B cell (primary cell): ENCODE measurements at regions not wholly inside any gene's neighbourhood (a gene's known extent, or its start where the extent isn't known, plus 50 kb on each side); places are given as distances from the start of the nearest gene placed in this dataset.

Experiments
- ATAC-seq: fragments of 200-7000 bp; cut with Tn5 transposase; one replicate; pipeline ENCODE4 v1.10.0; 2021; ENCODE audit warnings: low read depth, mild to moderate bottlenecking, moderate number of reproducible peaks, moderate library complexity
- CTCF ChIA-PET: fragments of 350-600 bp; sonication (Branson Sonifier 250); formaldehyde crosslinking; loops from one replicate; lab custom pipeline; 2021; ENCODE audit warnings: antibody characterized with exemption, inconsistent platforms; lab: Charles Lee
- POLR2A ChIA-PET: fragments of 350-600 bp; sonication (Branson Sonifier 250); formaldehyde crosslinking; loops from one replicate; lab custom pipeline; 2021; ENCODE audit warnings: antibody characterized with exemption; lab: Charles Lee
- DNase-seq: peaks from one replicate; pipeline ENCODE4 v3.0.0; 2013
- H2AFZ ChIP-seq: 2 replicates; pipeline ENCODE4 v1.6.1; 2012; ENCODE audit warnings: mild to moderate bottlenecking, low read depth, low read length; ENCODE audit not compliant: insufficient read depth, poor library complexity, severe bottlenecking
- H3K27ac ChIP-seq, 2 donors: 1 replicate in 1 of 2; 2 replicates in 1 of 2; pipeline ENCODE4 v1.5.1; 2012 to 2013; ENCODE audit warnings: low read length in 2 of 2, mild to moderate bottlenecking in 2 of 2, moderate library complexity in 1 of 2
- H3K27me3 ChIP-seq, 4 experiments: fragments of 200-600 bp in 1 of 4; sonication (generic) in 1 of 4; replicated peaks in 1 of 4; 1 replicate in 2 of 4; 2 replicates in 2 of 4; pipeline versions ENCODE4 v1.6.1 to v1.7.0; 2013 to 2016; ENCODE audit warnings: low read length in 3 of 4, mild to moderate bottlenecking in 2 of 4, mixed read lengths in 1 of 4, moderate library complexity in 1 of 4; ENCODE audit not compliant: insufficient read depth in 4 of 4, control insufficient read depth in 3 of 4; ENCODE audit errors: control extremely low read depth in 1 of 4
- H3K36me3 ChIP-seq, 2 experiments: replicated peaks in 1 of 2; 1 replicate in 1 of 2; 2 replicates in 1 of 2; pipeline versions ENCODE4 v1.6.1 to v1.7.1; 2013; ENCODE audit warnings: low read length in 1 of 2; ENCODE audit not compliant: insufficient read depth in 2 of 2, control insufficient read depth in 1 of 2; ENCODE audit errors: control extremely low read depth in 1 of 2, extremely low read depth in 1 of 2
- H3K4me1 ChIP-seq, 2 donors: fragments of 200-600 bp in 1 of 2; sonication (generic) in 1 of 2; 1 replicate in 1 of 2; 2 replicates in 1 of 2; pipeline versions ENCODE4 v1.5.1 to v1.6.1; 2013 to 2017; ENCODE audit warnings: low read length in 2 of 2; ENCODE audit not compliant: control insufficient read depth in 2 of 2, insufficient read depth in 2 of 2
- H3K4me2 ChIP-seq: replicated peaks from 2 replicates; pipeline ENCODE3; 2012; ENCODE audit warnings: mild to moderate bottlenecking, low read depth, low read length; ENCODE audit not compliant: poor library complexity, severe bottlenecking
- H3K4me3 ChIP-seq, 5 experiments: fragments of 200-600 bp in 1 of 5; sonication (generic) in 1 of 5; 1 replicate in 3 of 5; 2 replicates in 2 of 5; pipeline versions ENCODE4 v1.5.1 to v1.7.0; 2011 to 2016; ENCODE audit warnings: low read length in 4 of 5, mild to moderate bottlenecking in 4 of 5, low read depth in 2 of 5, control low read depth in 1 of 5, moderate library complexity in 1 of 5; ENCODE audit not compliant: insufficient read depth in 1 of 5; ENCODE audit errors: control extremely low read depth in 1 of 5, extremely low read depth in 1 of 5
- H3K79me2 ChIP-seq: fragments of 200-600 bp; sonication (generic); one replicate; pipeline ENCODE4 v1.6.0; 2016; ENCODE audit warnings: low read length; ENCODE audit not compliant: control insufficient read depth, insufficient read depth
- H3K9ac ChIP-seq: fragments of 200-600 bp; sonication (generic); 2 replicates; pipeline ENCODE4 v1.6.1; 2017; ENCODE audit warnings: mild to moderate bottlenecking, low read length, moderate library complexity
- H3K9me3 ChIP-seq, 3 donors: one replicate each; pipeline versions ENCODE4 v1.6.1 to v1.7.1; 2013; ENCODE audit warnings: low read length in 2 of 3; ENCODE audit not compliant: control insufficient read depth in 2 of 3, insufficient read depth in 1 of 3; ENCODE audit errors: control extremely low read depth in 1 of 3
- H4K20me1 ChIP-seq: 2 replicates; pipeline ENCODE4 v1.6.0; 2012; ENCODE audit warnings: mild to moderate bottlenecking, low read length; ENCODE audit not compliant: insufficient read depth, control insufficient read depth, poor library complexity, severe bottlenecking
- H3K27ac Mint-ChIP-seq: one replicate; pipeline ENCODE4 v1.8.0; 2021; ENCODE audit warnings: mixed read lengths
- H3K27me3 Mint-ChIP-seq: one replicate; pipeline ENCODE4 v1.8.0; 2021; ENCODE audit warnings: mixed read lengths
- H3K4me1 Mint-ChIP-seq: one replicate; pipeline ENCODE4 v1.8.0; 2021; ENCODE audit warnings: mixed read lengths
- H3K4me3 Mint-ChIP-seq: one replicate; pipeline ENCODE4 v1.8.0; 2021; ENCODE audit warnings: mixed read lengths
- H3K9me3 Mint-ChIP-seq: one replicate; pipeline ENCODE4 v1.8.0; 2022; ENCODE audit warnings: mixed read lengths; ENCODE audit not compliant: insufficient read depth
- EZH2 ChIP-seq: IDR thresholded peaks from 2 replicates; pipeline ENCODE4 v1.6.1; 2012; ENCODE audit warnings: borderline replicate concordance, low read depth, mild to moderate bottlenecking, moderate library complexity, low read length; ENCODE audit not compliant: insufficient read depth, poor library complexity, severe bottlenecking
- WGBS: methylation state at CpG from one replicate; pipeline ENCODE4 v1.1.5; 2013; ENCODE audit warnings: missing lambda C conversion rate; ENCODE audit not compliant: insufficient coverage; 5-methylcytosine and 5-hydroxymethylcytosine counted together
- intact Hi-C: fragments of 100-400 bp; cut with micrococcal nuclease; formaldehyde crosslinking; loops from one replicate; pipeline ENCODE4 v1.10.0; 2022
- TF ChIP-seq, protein P1 (sequence below): fragments of 200-600 bp; IDR thresholded peaks from one replicate; pipeline ENCODE4 v1.8.0; 2022; ENCODE audit warnings: antibody characterized with exemption, mild to moderate bottlenecking

- no peak for DNase-seq
- Mint-ChIP-seq H3K27me3 (no peaks in the 10 kb centered on the region), H3K9me3 (peaks cover 3% of the 10 kb centered on the region), H3K4me3 (no peak overlapping the region), H3K27ac (no peak overlapping the region), H3K4me1 (no peaks in the 10 kb centered on the region)
- no peaks in the 10 kb centered on the region for H3K79me2 ChIP-seq
- ATAC-seq = no peak
- H4K20me1 ChIP-seq = no peaks in the 10 kb centered on the region
- H3K4me3 ChIP-seq = no peak overlapping the region
- no peaks in the 10 kb centered on the region for H3K4me1 ChIP-seq
- no CpG with 5 or more reads among the region's 2 CpGs for WGBS
- CTCF ChIA-PET = no interaction called here
- no peak overlapping the region for H2AFZ ChIP-seq
- no peaks in the 10 kb centered on the region for H3K9me3 ChIP-seq
- no peak overlapping the region for H3K9ac ChIP-seq
- H3K36me3 ChIP-seq = no peaks in the 10 kb centered on the region
- intact Hi-C loops = no loop called here
- no peaks in the 10 kb centered on the region for H3K27me3 ChIP-seq
- no peak overlapping the region for H3K27ac ChIP-seq
- POLR2A ChIA-PET = no interaction called here
- H3K4me2 ChIP-seq = no peak overlapping the region
- TF ChIP-seq, protein P1, sequence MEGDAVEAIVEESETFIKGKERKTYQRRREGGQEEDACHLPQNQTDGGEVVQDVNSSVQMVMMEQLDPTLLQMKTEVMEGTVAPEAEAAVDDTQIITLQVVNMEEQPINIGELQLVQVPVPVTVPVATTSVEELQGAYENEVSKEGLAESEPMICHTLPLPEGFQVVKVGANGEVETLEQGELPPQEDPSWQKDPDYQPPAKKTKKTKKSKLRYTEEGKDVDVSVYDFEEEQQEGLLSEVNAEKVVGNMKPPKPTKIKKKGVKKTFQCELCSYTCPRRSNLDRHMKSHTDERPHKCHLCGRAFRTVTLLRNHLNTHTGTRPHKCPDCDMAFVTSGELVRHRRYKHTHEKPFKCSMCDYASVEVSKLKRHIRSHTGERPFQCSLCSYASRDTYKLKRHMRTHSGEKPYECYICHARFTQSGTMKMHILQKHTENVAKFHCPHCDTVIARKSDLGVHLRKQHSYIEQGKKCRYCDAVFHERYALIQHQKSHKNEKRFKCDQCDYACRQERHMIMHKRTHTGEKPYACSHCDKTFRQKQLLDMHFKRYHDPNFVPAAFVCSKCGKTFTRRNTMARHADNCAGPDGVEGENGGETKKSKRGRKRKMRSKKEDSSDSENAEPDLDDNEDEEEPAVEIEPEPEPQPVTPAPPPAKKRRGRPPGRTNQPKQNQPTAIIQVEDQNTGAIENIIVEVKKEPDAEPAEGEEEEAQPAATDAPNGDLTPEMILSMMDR = no peak
- no peak for TF ChIP-seq EZH2
Observed at GRCh38 chr14:38330275-38330674, 74.4 kb upstream of the CLEC14A start.

GRCh38 chr14:38329246-38329645, 73.4 kb upstream of the CLEC14A start:
- ATAC-seq (no peak), DNase-seq (no peak)
- Histone ChIP-seq H3K4me3 (no peak overlapping the region), H3K9me3 (no peaks in the 10 kb centered on the region), H3K79me2 (no peaks in the 10 kb centered on the region), H3K27me3 (no peaks in the 10 kb centered on the region), H3K27ac (no peak overlapping the region), H3K9ac (no peak overlapping the region), H2AFZ (no peak overlapping the region), H3K4me1 (no peaks in the 10 kb centered on the region), H4K20me1 (no peaks in the 10 kb centered on the region), H3K4me2 (no peak overlapping the region), H3K36me3 (no peaks in the 10 kb centered on the region)
- Mint-ChIP-seq H3K9me3 (peaks cover 3% of the 10 kb centered on the region), H3K27me3 (no peaks in the 10 kb centered on the region), H3K27ac (no peak overlapping the region), H3K4me1 (no peaks in the 10 kb centered on the region), H3K4me3 (no peak overlapping the region)
- CTCF ChIA-PET = no interaction called here
- TF ChIP-seq, protein P1 = no peak
- intact Hi-C loops = no loop called here
- WGBS = no CpG with 5 or more reads among the region's 1 CpG
- POLR2A ChIA-PET = no interaction called here
